WTC11 (cell line): ENCODE measurements at regions not wholly inside any gene's neighbourhood (a gene's known extent, or its start where the extent isn't known, plus 50 kb on each side); places are given as distances from the start of the nearest gene placed in this dataset.

Source experiments
- ATAC-seq: fragments of 200-7000 bp; cut with Tn5 transposase; 2 replicates; pipeline ENCODE4 v1.10.0; 2021; ENCODE audit warnings: mild to moderate bottlenecking, moderate library complexity
- CTCF ChIA-PET: fragments of 300-600 bp; sonication (Branson Sonifier 250); formaldehyde crosslinking; loops from one replicate; lab custom pipeline; 2021; ENCODE audit warnings: antibody characterized with exemption; lab: Charles Lee
- POLR2A ChIA-PET: fragments of 350-600 bp; sonication (Branson Sonifier 250); formaldehyde crosslinking; loops from one replicate; lab custom pipeline; 2021; ENCODE audit warnings: antibody characterized with exemption; lab: Charles Lee
- DNase-seq: peaks from one replicate; pipeline ENCODE4 v3.0.0; 2021; ENCODE audit warnings: low spot score
- H3K27ac Mint-ChIP-seq: 2 replicates; pipeline ENCODE4 v1.8.0; 2021; ENCODE audit warnings: mixed read lengths
- H3K27me3 Mint-ChIP-seq: 2 replicates; pipeline ENCODE4 v1.8.0; 2021; ENCODE audit warnings: low read depth, mild to moderate bottlenecking, moderate library complexity, mixed read lengths
- H3K36me3 Mint-ChIP-seq: 2 replicates; pipeline ENCODE4 v1.8.0; 2021; ENCODE audit warnings: mixed read lengths
- H3K4me1 Mint-ChIP-seq: 2 replicates; pipeline ENCODE4 v1.8.0; 2022; ENCODE audit warnings: mixed read lengths
- H3K4me3 Mint-ChIP-seq: 2 replicates; pipeline ENCODE4 v1.8.0; 2021; ENCODE audit warnings: mild to moderate bottlenecking, moderate library complexity, mixed read lengths
- H3K9me3 Mint-ChIP-seq: 2 replicates; pipeline ENCODE4 v1.8.0; 2021; ENCODE audit warnings: mixed read lengths
- ATF1 ChIP-seq: sonication (generic); formaldehyde crosslinking; IDR thresholded peaks from 2 replicates; pipeline ENCODE4 v1.8.1; 2023; ENCODE audit warnings: mild to moderate bottlenecking, moderate library complexity, missing genetic modification reagents
- CBFB ChIP-seq: sonication (generic); formaldehyde crosslinking; IDR thresholded peaks from 2 replicates; pipeline ENCODE4 v1.8.1; 2022; ENCODE audit warnings: mild to moderate bottlenecking, low read depth, missing genetic modification reagents
- CREB1 ChIP-seq: sonication (generic); formaldehyde crosslinking; IDR thresholded peaks from 2 replicates; pipeline ENCODE4 v1.8.0; 2023; ENCODE audit warnings: mild to moderate bottlenecking, missing genetic modification reagents
- CREM ChIP-seq: sonication (generic); formaldehyde crosslinking; IDR thresholded peaks from 2 replicates; pipeline ENCODE4 v1.8.1; 2022; ENCODE audit warnings: mild to moderate bottlenecking, missing genetic modification reagents, moderate library complexity
- CTCF ChIP-seq: fragments of 200-600 bp; IDR thresholded peaks from 2 replicates; pipeline ENCODE4 v1.8.0; 2022; ENCODE audit warnings: antibody characterized with exemption
- E2F5 ChIP-seq: sonication (generic); formaldehyde crosslinking; IDR thresholded peaks from 2 replicates; pipeline ENCODE4 v1.8.1; 2022; ENCODE audit warnings: mild to moderate bottlenecking, moderate library complexity, missing genetic modification reagents
- FOXP4 ChIP-seq: sonication (generic); formaldehyde crosslinking; IDR thresholded peaks from 2 replicates; pipeline ENCODE4 v1.8.0; 2022; ENCODE audit warnings: mild to moderate bottlenecking, missing genetic modification reagents
- GRHL2 ChIP-seq: fragments of 250-450 bp; sonication (Bioruptor Pico); IDR thresholded peaks from 2 replicates; pipeline ENCODE4 v1.8.0; 2022; ENCODE audit warnings: mild to moderate bottlenecking, moderate library complexity; ENCODE audit not compliant: insufficient replicate concordance, severe bottlenecking
- GTF2I ChIP-seq: fragments of 250-450 bp; sonication (Bioruptor Pico); conservative IDR thresholded peaks from 2 replicates; pipeline ENCODE4 v1.4.0; 2021; ENCODE audit warnings: mild to moderate bottlenecking
- MLX ChIP-seq: sonication (generic); formaldehyde crosslinking; IDR thresholded peaks from 2 replicates; pipeline ENCODE4 v1.8.1; 2023; ENCODE audit warnings: mild to moderate bottlenecking, missing genetic modification reagents, moderate library complexity
- MYBL2 ChIP-seq: sonication (generic); formaldehyde crosslinking; IDR thresholded peaks from 2 replicates; pipeline ENCODE4 v1.8.1; 2023; ENCODE audit warnings: mild to moderate bottlenecking, moderate library complexity, missing genetic modification reagents
- PREB ChIP-seq: sonication (generic); formaldehyde crosslinking; IDR thresholded peaks from 2 replicates; pipeline ENCODE4 v1.8.1; 2022; ENCODE audit warnings: mild to moderate bottlenecking, missing genetic modification reagents, moderate library complexity, borderline replicate concordance
- RORB ChIP-seq: fragments of 250-450 bp; sonication (Bioruptor Pico); IDR thresholded peaks from 2 replicates; pipeline ENCODE4 v1.9.0; 2021; ENCODE audit warnings: mild to moderate bottlenecking
- SOX15 ChIP-seq: fragments of 250-450 bp; sonication (Bioruptor Pico); IDR thresholded peaks from 2 replicates; pipeline ENCODE4 v1.9.0; 2021; ENCODE audit warnings: mild to moderate bottlenecking
- SP1 ChIP-seq: sonication (generic); formaldehyde crosslinking; conservative IDR thresholded peaks from 2 replicates; pipeline ENCODE4 v1.8.1; 2022; ENCODE audit warnings: missing genetic modification reagents
- STAT6 ChIP-seq: sonication (generic); formaldehyde crosslinking; conservative IDR thresholded peaks from 2 replicates; pipeline ENCODE4 v1.8.1; 2023; ENCODE audit warnings: mild to moderate bottlenecking, low read depth, missing genetic modification reagents, moderate library complexity
- TCF7 ChIP-seq: sonication (generic); formaldehyde crosslinking; IDR thresholded peaks from 2 replicates; pipeline ENCODE4 v1.8.0; 2022; ENCODE audit warnings: mild to moderate bottlenecking, low read depth, missing genetic modification reagents, moderate library complexity
- TEAD1 ChIP-seq: sonication (generic); formaldehyde crosslinking; IDR thresholded peaks from 2 replicates; pipeline ENCODE4 v1.8.0; 2022; ENCODE audit warnings: mild to moderate bottlenecking, missing genetic modification reagents
- USF1 ChIP-seq: sonication (generic); formaldehyde crosslinking; IDR thresholded peaks from 2 replicates; pipeline ENCODE4 v1.8.0; 2022; ENCODE audit warnings: mild to moderate bottlenecking, missing genetic modification reagents
- ZNF219 ChIP-seq: sonication (generic); formaldehyde crosslinking; IDR thresholded peaks from 2 replicates; pipeline ENCODE4 v1.8.0; 2023; ENCODE audit warnings: missing genetic modification reagents, mild to moderate bottlenecking, borderline replicate concordance
- ZNF232 ChIP-seq: sonication (generic); formaldehyde crosslinking; IDR thresholded peaks from 2 replicates; pipeline ENCODE4 v1.8.0; 2022; ENCODE audit warnings: mild to moderate bottlenecking, missing genetic modification reagents
- ZNF396 ChIP-seq: fragments of 250-450 bp; sonication (Bioruptor Pico); IDR thresholded peaks from 2 replicates; pipeline ENCODE4 v1.8.0; 2021; ENCODE audit warnings: mild to moderate bottlenecking, moderate library complexity, borderline replicate concordance
- ZNF416 ChIP-seq: fragments of 250-450 bp; sonication (Bioruptor Pico); IDR thresholded peaks from 2 replicates; pipeline ENCODE4 v1.9.0; 2021; ENCODE audit warnings: mild to moderate bottlenecking, inconsistent platforms
- ZNF532 ChIP-seq: fragments of 250-450 bp; sonication (Bioruptor Pico); IDR thresholded peaks from 2 replicates; pipeline ENCODE4 v1.9.0; 2021; ENCODE audit warnings: mild to moderate bottlenecking, borderline replicate concordance

- CTCF ChIA-PET, result interaction anchor here (1.3 kb wide), 1 partner anchor 174 kb away, joined by 3 read pairs; no protein-coding TSS in a partner anchor
- H3K27ac Mint-ChIP-seq, result peak overlapping the region; percentile 98
- no peak overlapping the region for H3K4me3 Mint-ChIP-seq
- peak; percentile 38 for DNase-seq
- POLR2A ChIA-PET, result no interaction called here
- H3K36me3 Mint-ChIP-seq, result peaks cover 24% of the 10 kb centered on the region
- no peaks in the 10 kb centered on the region; the same call in 1 of the 2 replicates for H3K27me3 Mint-ChIP-seq
- peaks cover 23% of the 10 kb centered on the region for H3K9me3 Mint-ChIP-seq
- ATAC-seq, result peak; percentile 84
- peaks cover 56% of the 10 kb centered on the region for H3K4me1 Mint-ChIP-seq
- no peak for TF ChIP-seq E2F5 (CRISPR knock-in tag)
- TF ChIP-seq USF1, result no peak
- peak; percentile 61; the same call in 1 of the 2 replicates for TF ChIP-seq TEAD1 (CRISPR knock-in tag)
- TF ChIP-seq CREB1, result no peak
- TF ChIP-seq GTF2I, result no peak
- TF ChIP-seq ZNF416, result no peak
- TF ChIP-seq CREM (CRISPR knock-in tag), result peak; percentile 48; the same call in 1 of the 2 replicates
- no peak for TF ChIP-seq MLX (CRISPR knock-in tag)
- TF ChIP-seq ZNF219 (CRISPR knock-in tag), result no peak
- TF ChIP-seq ZNF532, result no peak
- no peak for TF ChIP-seq ATF1
- no peak for TF ChIP-seq TCF7 (CRISPR knock-in tag)
- TF ChIP-seq CTCF, result no peak
- TF ChIP-seq STAT6 (CRISPR knock-in tag), result no peak
- no peak for TF ChIP-seq GRHL2
- no peak for TF ChIP-seq ZNF396 (CRISPR knock-in tag)
- no peak for TF ChIP-seq ZNF232 (CRISPR knock-in tag)
- no peak for TF ChIP-seq MYBL2 (CRISPR knock-in tag)
- no peak for TF ChIP-seq PREB
- TF ChIP-seq RORB (CRISPR knock-in tag), result no peak
- TF ChIP-seq SOX15 (CRISPR knock-in tag), result no peak
- TF ChIP-seq FOXP4, result peak; percentile 50; the same call in 1 of the 2 replicates
- no peak for TF ChIP-seq CBFB (CRISPR knock-in tag)
- peak; percentile 51 for TF ChIP-seq SP1 (CRISPR knock-in tag)
Observed at GRCh38 chr1:95407886-95408291, 173.9 kb downstream of the RWDD3 start.
